NT2/D1 (cell line): ENCODE measurements at regions not wholly inside any gene's neighbourhood (a gene's known extent, or its start where the extent isn't known, plus 50 kb on each side); places are given as distances from the start of the nearest gene placed in this dataset.
"Not testable (repeated sequence)": the region's sequence is repeated elsewhere in the genome, so short reads cannot be mapped to it uniquely, and the experiment has no call there.

ENCODE experiments used
- DNase-seq: peaks from one replicate; pipeline ENCODE4 v3.0.0-alpha.2; 2011; ENCODE audit warnings: low read depth, low spot score
- H3K27me3 ChIP-seq: 2 replicates; pipeline ENCODE4 v1.6.0; 2011; ENCODE audit warnings: mild to moderate bottlenecking; ENCODE audit not compliant: insufficient read length, insufficient read depth
- H3K36me3 ChIP-seq: 2 replicates; pipeline ENCODE4 v1.6.1; 2011; ENCODE audit warnings: mild to moderate bottlenecking, low read length, mixed read lengths; ENCODE audit not compliant: insufficient read depth, insufficient read length
- H3K4me1 ChIP-seq: 2 replicates; pipeline ENCODE4 v1.5.1; 2011; ENCODE audit not compliant: insufficient read depth, insufficient read length
- H3K4me3 ChIP-seq: 2 replicates; pipeline ENCODE4 v1.5.1; 2011; ENCODE audit warnings: low read depth; ENCODE audit not compliant: insufficient read length
- H3K9ac ChIP-seq: 2 replicates; pipeline ENCODE4 v1.6.0; 2011; ENCODE audit warnings: low read depth; ENCODE audit not compliant: insufficient read length
- H3K9me3 ChIP-seq: 2 replicates; pipeline ENCODE4 v1.5.1; 2011; ENCODE audit warnings: mild to moderate bottlenecking, low read length; ENCODE audit not compliant: insufficient read depth
- SUZ12 ChIP-seq: IDR thresholded peaks from 2 replicates; pipeline ENCODE4 v1.6.1; 2011; ENCODE audit not compliant: insufficient read length, insufficient read depth; ENCODE audit errors: extremely low read depth
- YY1 ChIP-seq: IDR thresholded peaks from 2 replicates; pipeline ENCODE4 v1.6.1; 2011; ENCODE audit not compliant: insufficient read length, insufficient read depth
- ZNF274 ChIP-seq: IDR thresholded peaks from 2 replicates; pipeline ENCODE4 v1.6.1; 2011; ENCODE audit warnings: mild to moderate bottlenecking, low read depth, low read length

- Histone ChIP-seq H3K9ac (no peak overlapping the region), H3K36me3 (no peaks in the 10 kb centered on the region), H3K4me3 (no peak overlapping the region), H3K9me3 (peaks cover 20% of the 10 kb centered on the region), H3K27me3 (no peaks in the 10 kb centered on the region), H3K4me1 (no peaks in the 10 kb centered on the region)
- TF ChIP-seq YY1 (no peak), ZNF274 (no peak), SUZ12 (no peak)
- DNase-seq, result no peak
These were observed 60.7 kb upstream of the NKD1 start for GRCh38 chr16:50487528-50487927.

- not testable (repeated sequence) for H3K27me3 ChIP-seq, DNase-seq
- peaks cover 20% of the 10 kb centered on the region for H3K9me3 ChIP-seq
These were observed 62.0 kb upstream of the NKD1 start for GRCh38 chr16:50486162-50486561.

GRCh38 chr16:50485232-50485631 lies 63.0 kb upstream of the NKD1 start:
- Histone ChIP-seq H3K4me1 (no peaks in the 10 kb centered on the region), H3K9ac (no peak overlapping the region), H3K36me3 (no peaks in the 10 kb centered on the region), H3K9me3 (peaks cover 20% of the 10 kb centered on the region), H3K27me3 (no peaks in the 10 kb centered on the region), H3K4me3 (no peak overlapping the region)
- DNase-seq, result no peak
- TF ChIP-seq YY1 (no peak), SUZ12 (no peak), ZNF274 (no peak)

More at GRCh38 chr16:50486162-50486561, 62.0 kb upstream of the NKD1 start:
- H3K36me3 ChIP-seq, H3K9ac ChIP-seq, H3K4me3 ChIP-seq, H3K4me1 ChIP-seq: not testable (repeated sequence)

DNA sequence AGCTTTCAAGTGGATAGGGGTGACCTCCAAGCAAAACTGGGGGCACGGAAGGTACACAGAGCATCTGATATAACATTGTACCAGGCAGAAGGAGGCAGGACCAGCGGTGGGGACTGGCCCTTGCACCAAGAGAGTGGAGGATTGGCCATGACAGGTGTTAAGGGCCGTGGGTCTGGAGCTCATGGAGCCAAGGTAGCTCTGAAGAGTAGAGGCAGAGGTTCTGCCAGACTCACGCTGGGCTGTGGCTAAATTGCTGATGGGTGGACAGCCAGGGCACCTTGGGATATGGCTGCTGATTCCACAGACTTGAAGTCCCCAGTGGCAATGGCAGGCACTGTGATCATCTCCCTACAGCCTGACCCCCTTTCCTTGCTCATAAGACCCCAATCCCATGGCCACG lies 65.9 kb upstream of the NKD1 start:
- TF ChIP-seq YY1 (no peak), SUZ12 (no peak), ZNF274 (no peak)
- Histone ChIP-seq H3K27me3 (no peaks in the 10 kb centered on the region), H3K4me1 (peaks cover 5% of the 10 kb centered on the region), H3K9me3 (peaks cover 20% of the 10 kb centered on the region), H3K9ac (no peak overlapping the region), H3K36me3 (no peaks in the 10 kb centered on the region), H3K4me3 (no peak overlapping the region)
- no peak for DNase-seq

DNA sequence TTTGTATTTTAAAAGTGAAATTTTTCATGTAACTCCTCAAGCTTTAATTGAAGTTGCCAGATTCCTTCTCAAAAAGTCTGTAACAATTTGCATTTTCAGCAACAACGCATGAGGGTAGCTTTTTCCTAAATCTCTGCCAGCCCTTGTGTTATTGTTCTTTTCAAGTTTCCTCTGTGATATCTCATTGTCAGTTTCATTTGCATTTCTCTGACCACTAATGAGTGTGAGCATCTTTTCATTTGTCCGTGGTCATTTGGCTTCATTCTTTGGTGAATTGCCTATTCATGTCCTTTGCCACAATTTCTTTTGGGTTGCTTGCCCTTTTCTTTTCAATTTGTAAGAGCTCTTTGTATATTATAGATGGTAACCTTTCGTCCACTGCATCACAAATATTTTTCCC lies 68.0 kb upstream of the NKD1 start:
- Histone ChIP-seq H3K27me3 (no peaks in the 10 kb centered on the region), H3K36me3 (no peaks in the 10 kb centered on the region), H3K4me1 (peaks cover 5% of the 10 kb centered on the region), H3K9ac (no peak overlapping the region), H3K4me3 (no peak overlapping the region), H3K9me3 (peaks cover 16% of the 10 kb centered on the region)
- no peak for DNase-seq
- no peak for TF ChIP-seq SUZ12
- no peak for TF ChIP-seq YY1
- TF ChIP-seq ZNF274, result no peak

DNA sequence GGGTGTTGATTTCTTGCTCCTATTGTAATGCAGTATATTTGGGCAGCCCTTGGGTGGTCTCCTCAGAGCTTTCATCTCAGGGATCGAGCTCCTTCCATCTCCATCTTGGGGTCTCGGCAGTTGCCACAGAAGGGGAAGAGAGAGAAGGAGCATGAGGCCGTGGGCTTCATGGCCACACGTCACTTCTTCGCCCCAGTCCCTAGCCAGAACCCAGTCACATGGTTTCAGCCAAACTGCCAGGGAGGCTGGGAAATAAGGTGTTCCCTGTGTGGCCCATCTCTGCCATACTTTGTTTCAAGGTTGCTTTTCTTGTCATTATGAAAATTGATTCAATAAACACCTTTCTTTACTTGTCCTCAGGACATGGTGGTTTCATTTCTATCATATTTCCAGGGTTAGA lies 68.4 kb upstream of the NKD1 start:
- DNase-seq, result no peak
- no peak overlapping the region for H3K9ac ChIP-seq
- peaks cover 12% of the 10 kb centered on the region for H3K9me3 ChIP-seq
- no peaks in the 10 kb centered on the region for H3K27me3 ChIP-seq
- no peaks in the 10 kb centered on the region for H3K36me3 ChIP-seq
- no peak overlapping the region for H3K4me3 ChIP-seq
- H3K4me1 ChIP-seq, result peaks cover 5% of the 10 kb centered on the region
- no peak for TF ChIP-seq SUZ12
- no peak for TF ChIP-seq YY1
- TF ChIP-seq ZNF274, result no peak

DNA sequence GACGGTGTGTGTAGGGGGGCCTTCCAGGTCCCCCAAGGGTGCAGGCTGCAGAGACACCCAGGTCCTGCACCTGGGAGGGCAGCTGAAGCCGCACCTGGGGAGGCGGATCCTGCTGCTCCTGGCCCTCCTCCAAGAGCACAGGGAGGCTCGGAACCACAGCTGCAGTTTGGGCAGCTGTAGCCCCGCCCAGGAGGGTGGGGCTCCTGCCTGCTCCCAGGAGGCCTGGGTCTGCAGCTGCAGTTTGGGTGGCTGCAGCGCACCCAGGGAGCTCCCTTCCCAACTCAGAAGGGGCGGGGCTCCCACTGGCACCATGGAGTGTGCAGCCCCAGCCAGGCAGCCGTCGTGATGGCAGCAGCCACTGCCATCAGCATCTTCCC lies 69.4 kb upstream of the NKD1 start:
- no peak for TF ChIP-seq ZNF274
- no peak for TF ChIP-seq YY1
- no peak for TF ChIP-seq SUZ12
- H3K4me3 ChIP-seq, result no peak overlapping the region
- DNase-seq, result no peak

More for the DNA sequence above, 69.4 kb upstream of the NKD1 start:
- H3K9ac ChIP-seq, result no peak overlapping the region
- no peaks in the 10 kb centered on the region for H3K36me3 ChIP-seq
- H3K27me3 ChIP-seq, result no peaks in the 10 kb centered on the region
- peaks cover 5% of the 10 kb centered on the region for H3K4me1 ChIP-seq
- H3K9me3 ChIP-seq, result peaks cover 4% of the 10 kb centered on the region; the same call in 1 of the 2 replicates
